Astrocyte of the cerebellum (primary cell): ENCODE measurements at regions not wholly inside any gene's neighbourhood (a gene's known extent, or its start where the extent isn't known, plus 50 kb on each side); places are given as distances from the start of the nearest gene placed in this dataset.

ENCODE experiments used
- DNase-seq: peaks from one replicate; pipeline ENCODE4 v3.0.0-alpha.2; 2011; ENCODE audit warnings: low read depth
- H3K4me3 ChIP-seq: 2 replicates; pipeline ENCODE4 v1.5.1; 2011; ENCODE audit warnings: mild to moderate bottlenecking, low read depth, low read length, moderate library complexity
- CTCF ChIP-seq: IDR thresholded peaks from 2 replicates; pipeline ENCODE4 v1.5.1; 2012; ENCODE audit warnings: low read length, low read depth, moderate library complexity, mild to moderate bottlenecking; ENCODE audit errors: missing control alignments
- in situ Hi-C: cut with HindIII; loops from 2 replicates; pipeline ENCODE4 v1.10.0; 2017; ENCODE audit warnings: low sequenced_read_pairs

- in situ Hi-C loops = no loop called here
- DNase-seq = no peak
- H3K4me3 ChIP-seq = no peak overlapping the region
- no peak for TF ChIP-seq CTCF
Observed at GRCh38 chr6:92879526-92879925, 539.8 kb downstream of the EPHA7 start.

GRCh38 chr6:92864966-92865555, 554.3 kb downstream of the EPHA7 start:
- no peak overlapping the region for H3K4me3 ChIP-seq
- TF ChIP-seq CTCF = no peak
- DNase-seq = no peak
- in situ Hi-C loops = no loop called here

GRCh38 chr6:92849636-92850035, 569.7 kb downstream of the EPHA7 start:
- TF ChIP-seq CTCF = no peak
- H3K4me3 ChIP-seq = no peak overlapping the region
- DNase-seq = no peak
- in situ Hi-C loops = no loop called here

GRCh38 chr6:92848901-92849300, 570.5 kb downstream of the EPHA7 start:
- no peak overlapping the region for H3K4me3 ChIP-seq
- no peak for DNase-seq
- in situ Hi-C loops = no loop called here
- no peak for TF ChIP-seq CTCF

GRCh38 chr6:92848459-92848858, 570.9 kb downstream of the EPHA7 start:
- DNase-seq = no peak
- in situ Hi-C loops = no loop called here
- no peak for TF ChIP-seq CTCF
- H3K4me3 ChIP-seq = no peak overlapping the region

GRCh38 chr6:92847988-92848387, 571.4 kb downstream of the EPHA7 start:
- TF ChIP-seq CTCF = no peak
- no peak for DNase-seq
- in situ Hi-C loops = no loop called here
- H3K4me3 ChIP-seq = no peak overlapping the region
